ENCODE measurements at regions not wholly inside any gene's neighbourhood (a gene's known extent, or its start where the extent isn't known, plus 50 kb on each side); places are given as distances from the start of the nearest gene placed in this dataset.

DNA sequence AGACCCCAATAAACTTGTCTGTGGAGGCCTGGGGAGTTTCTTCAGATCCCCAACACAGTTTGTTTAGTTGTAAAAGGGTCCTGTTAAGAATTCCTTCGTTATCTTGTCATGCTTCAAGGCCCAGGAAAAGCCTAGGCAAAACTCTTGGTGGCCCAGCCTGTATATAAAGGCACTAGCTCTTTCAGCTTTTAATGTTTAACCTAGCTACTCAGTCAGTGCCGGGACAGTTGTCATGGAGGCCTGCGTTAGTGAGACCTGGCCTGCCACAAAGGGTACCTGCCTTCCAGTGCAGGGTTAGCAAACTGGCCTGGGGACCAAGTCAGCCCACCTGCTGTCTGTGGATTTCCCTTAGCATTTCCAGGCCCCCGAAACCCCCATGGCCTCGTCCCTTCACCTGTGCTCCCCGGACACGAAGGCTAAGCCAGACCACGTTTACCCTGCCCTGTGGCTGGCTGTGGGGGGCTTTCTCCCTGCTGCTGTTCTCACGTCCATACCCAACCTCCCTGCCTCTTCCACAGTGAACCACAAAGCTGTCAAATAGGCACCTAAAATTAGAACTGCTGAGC, 96.9 kb upstream of the PPP2R2D start:
- no peak for DNase-seq
- H3K4me3 ChIP-seq (ENCODE audit: low read depth, low read length), result no peak overlapping the region
- H3K9me3 ChIP-seq, result no peaks in the 10 kb centered on the region
- H3K36me3 ChIP-seq, result no peaks in the 10 kb centered on the region
- H3K4me1 ChIP-seq, result no peaks in the 10 kb centered on the region
- H3K27me3 ChIP-seq, result no peaks in the 10 kb centered on the region
- TF ChIP-seq, protein P1, sequence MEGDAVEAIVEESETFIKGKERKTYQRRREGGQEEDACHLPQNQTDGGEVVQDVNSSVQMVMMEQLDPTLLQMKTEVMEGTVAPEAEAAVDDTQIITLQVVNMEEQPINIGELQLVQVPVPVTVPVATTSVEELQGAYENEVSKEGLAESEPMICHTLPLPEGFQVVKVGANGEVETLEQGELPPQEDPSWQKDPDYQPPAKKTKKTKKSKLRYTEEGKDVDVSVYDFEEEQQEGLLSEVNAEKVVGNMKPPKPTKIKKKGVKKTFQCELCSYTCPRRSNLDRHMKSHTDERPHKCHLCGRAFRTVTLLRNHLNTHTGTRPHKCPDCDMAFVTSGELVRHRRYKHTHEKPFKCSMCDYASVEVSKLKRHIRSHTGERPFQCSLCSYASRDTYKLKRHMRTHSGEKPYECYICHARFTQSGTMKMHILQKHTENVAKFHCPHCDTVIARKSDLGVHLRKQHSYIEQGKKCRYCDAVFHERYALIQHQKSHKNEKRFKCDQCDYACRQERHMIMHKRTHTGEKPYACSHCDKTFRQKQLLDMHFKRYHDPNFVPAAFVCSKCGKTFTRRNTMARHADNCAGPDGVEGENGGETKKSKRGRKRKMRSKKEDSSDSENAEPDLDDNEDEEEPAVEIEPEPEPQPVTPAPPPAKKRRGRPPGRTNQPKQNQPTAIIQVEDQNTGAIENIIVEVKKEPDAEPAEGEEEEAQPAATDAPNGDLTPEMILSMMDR (IDR thresholded peaks at IDR 0.05; ENCODE audit: low read depth, low read length), result no peak

DNA sequence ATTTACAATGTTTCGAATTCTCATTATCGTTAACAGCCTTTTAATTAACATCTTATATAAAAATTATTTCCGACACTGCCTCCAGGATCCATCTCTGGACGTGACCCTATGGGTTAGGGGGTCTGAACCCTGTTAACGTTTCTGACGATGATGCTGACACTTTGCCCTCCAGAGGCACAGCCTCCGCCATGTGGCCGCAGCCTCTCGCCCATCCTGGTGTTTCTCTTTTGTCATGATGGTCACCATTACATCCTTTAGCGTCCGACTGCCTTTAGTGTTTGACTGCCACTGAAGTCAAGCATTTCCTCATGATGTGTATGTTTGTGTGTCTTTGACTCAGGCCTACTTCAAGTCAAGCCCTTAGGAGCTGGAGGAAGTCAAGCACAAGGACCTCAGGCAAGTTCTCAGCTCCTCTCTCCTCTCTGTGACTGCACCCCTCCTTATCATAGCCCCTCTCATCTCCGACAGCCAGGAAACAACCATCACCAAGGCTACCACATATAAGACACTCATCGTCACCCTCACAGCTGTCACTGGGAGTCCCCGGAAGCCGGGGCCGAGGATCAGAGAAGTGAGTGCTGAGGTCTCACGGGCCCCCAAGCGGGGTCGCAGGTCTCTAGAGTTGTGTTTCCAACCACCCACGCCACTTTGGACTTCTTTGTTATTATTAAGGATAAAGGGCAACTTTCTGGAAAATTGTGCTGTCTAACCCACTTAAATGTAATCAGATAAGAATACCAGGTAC, 96.1 kb upstream of the PPP2R2D start:
- H3K4me3 ChIP-seq (ENCODE audit: low read depth, low read length), result no peak overlapping the region
- TF ChIP-seq, protein P1 (IDR thresholded peaks at IDR 0.05; ENCODE audit: low read depth, low read length), result no peak
- no peaks in the 10 kb centered on the region for H3K36me3 ChIP-seq
- H3K4me1 ChIP-seq, result no peaks in the 10 kb centered on the region
- no peak for DNase-seq
- H3K27me3 ChIP-seq, result no peaks in the 10 kb centered on the region
- no peaks in the 10 kb centered on the region for H3K9me3 ChIP-seq

DNA sequence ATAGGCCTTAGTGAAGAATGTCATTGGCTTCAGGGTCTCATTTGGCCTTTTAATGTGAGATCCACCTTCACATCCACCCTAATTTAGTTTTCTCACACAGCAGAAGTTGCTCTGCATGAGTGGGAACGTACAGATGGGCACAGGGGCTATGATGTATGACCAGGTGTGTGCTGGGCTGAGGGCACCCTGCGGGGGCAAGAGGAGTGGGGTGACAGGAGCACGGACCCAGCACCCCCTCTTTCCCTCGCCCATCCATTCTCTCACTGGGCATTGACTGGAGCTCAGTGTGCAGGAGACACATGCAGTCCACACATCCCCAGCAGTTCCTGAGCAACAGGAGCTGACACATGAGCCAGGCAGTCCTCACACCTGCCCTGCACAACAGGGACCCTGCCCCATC, 95.1 kb upstream of the PPP2R2D start:
- TF ChIP-seq, protein P1 (IDR thresholded peaks at IDR 0.05; ENCODE audit: low read depth, low read length), result no peak
- no peaks in the 10 kb centered on the region for H3K4me1 ChIP-seq
- no peaks in the 10 kb centered on the region for H3K36me3 ChIP-seq
- H3K4me3 ChIP-seq (ENCODE audit: low read depth, low read length), result no peak overlapping the region
- H3K27me3 ChIP-seq, result no peaks in the 10 kb centered on the region
- no peaks in the 10 kb centered on the region for H3K9me3 ChIP-seq
- no peak for DNase-seq

DNA sequence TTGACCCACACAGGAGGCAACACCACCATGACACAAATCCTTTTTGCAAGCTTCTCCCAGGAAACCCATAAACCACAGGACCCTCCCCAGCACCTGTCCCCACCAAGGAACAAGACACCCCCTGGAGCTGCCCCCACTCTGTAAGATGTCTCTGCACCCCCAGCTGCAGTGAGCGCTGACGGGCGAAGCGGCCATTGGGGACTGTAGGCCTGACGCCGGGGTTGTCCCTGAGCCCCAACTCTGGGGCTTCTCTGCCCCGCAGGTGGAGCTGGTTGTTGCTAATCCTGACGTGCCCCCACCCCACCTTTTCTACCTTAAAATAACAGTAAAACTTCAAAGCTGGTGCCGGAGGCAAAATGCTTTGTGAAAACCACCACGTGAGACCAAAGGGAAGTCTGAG, 94.7 kb upstream of the PPP2R2D start:
- Histone ChIP-seq H3K36me3 (no peaks in the 10 kb centered on the region), H3K4me3 (ENCODE audit: low read depth, low read length) (no peak overlapping the region), H3K4me1 (no peaks in the 10 kb centered on the region), H3K9me3 (no peaks in the 10 kb centered on the region), H3K27me3 (no peaks in the 10 kb centered on the region)
- TF ChIP-seq, protein P1 (IDR thresholded peaks at IDR 0.05; ENCODE audit: low read depth, low read length), result no peak
- DNase-seq, result no peak

DNA sequence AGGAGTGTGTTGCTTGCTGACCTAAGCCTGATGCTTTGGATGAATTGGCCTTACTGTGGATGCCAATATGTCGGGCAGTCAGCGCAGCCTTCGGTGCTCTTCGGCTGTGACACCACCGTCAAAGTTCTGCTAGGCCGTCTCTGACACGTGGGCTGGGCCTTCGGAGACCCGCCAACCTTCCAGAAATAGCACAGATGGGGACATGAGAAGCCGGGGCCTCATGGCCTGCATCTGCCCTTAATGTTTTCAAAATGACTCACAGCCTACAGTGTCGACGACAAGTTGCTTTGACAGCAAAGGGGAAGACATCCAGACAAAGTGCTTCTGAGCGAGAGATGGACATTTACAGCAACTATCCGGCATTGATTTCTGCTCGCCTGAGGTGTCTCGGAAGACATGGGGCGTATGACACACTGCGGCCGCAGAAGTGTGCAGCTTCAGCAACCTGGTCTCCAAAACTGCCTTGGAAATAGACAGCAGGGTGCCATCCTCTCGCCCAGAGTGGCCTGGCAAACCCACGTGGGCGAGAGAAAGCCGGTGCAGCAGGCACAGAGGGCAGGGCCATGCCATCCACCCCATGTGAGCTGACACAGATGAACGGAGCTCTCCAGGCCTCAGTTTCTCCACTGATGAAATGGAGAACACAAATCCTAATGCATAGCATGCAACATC, 94.0 kb upstream of the PPP2R2D start:
- Histone ChIP-seq H3K4me3 (ENCODE audit: low read depth, low read length) (no peak overlapping the region), H3K36me3 (no peaks in the 10 kb centered on the region), H3K4me1 (no peaks in the 10 kb centered on the region), H3K9me3 (no peaks in the 10 kb centered on the region), H3K27me3 (no peaks in the 10 kb centered on the region)
- no peak for DNase-seq
- TF ChIP-seq, protein P1 (IDR thresholded peaks at IDR 0.05; ENCODE audit: low read depth, low read length), result no peak

All from BE2C (cell line).